ENCODE measurements at regions not wholly inside any gene's neighbourhood (a gene's known extent, or its start where the extent isn't known, plus 50 kb on each side); places are given as distances from the start of the nearest gene placed in this dataset.
"Not testable (repeated sequence)": the region's sequence is repeated elsewhere in the genome, so short reads cannot be mapped to it uniquely, and the experiment has no call there.

- no peak for DNase-seq (ENCODE audit: low read depth in 4 of 4, low spot score in 3 of 4)
Observed at GRCh38 chr22:45061332-45061731, 51.5 kb upstream of the PHF21B start.

- no peak for DNase-seq (ENCODE audit: low read depth in 4 of 4, low spot score in 3 of 4)
Observed at GRCh38 chr22:45064313-45065278, 54.8 kb upstream of the PHF21B start.

- no peak for DNase-seq (ENCODE audit: low read depth in 4 of 4, low spot score in 3 of 4)
Observed at GRCh38 chr22:45065726-45066125, 55.9 kb upstream of the PHF21B start.

DNA sequence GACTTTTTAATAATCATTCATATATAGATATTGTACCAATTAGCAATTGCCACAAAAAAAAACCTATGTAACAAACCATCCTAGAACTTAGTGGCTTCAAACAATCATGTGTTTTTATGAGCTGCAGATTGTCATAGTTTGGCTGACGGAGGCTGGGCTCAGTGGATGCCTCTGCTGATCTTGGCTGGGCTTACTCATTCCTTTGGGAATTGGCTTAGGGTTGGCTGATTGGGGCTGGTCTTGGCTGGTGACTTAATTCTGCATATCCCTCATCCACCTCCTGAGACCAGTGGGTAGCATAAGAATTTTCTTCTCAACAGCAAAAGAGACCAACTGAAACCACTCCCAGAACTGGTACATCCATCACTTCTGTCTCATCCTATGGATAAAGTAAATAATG lies 57.9 kb upstream of the PHF21B start:
- DNase-seq (ENCODE audit: low read depth in 4 of 4, low spot score in 3 of 4) = no peak

DNA sequence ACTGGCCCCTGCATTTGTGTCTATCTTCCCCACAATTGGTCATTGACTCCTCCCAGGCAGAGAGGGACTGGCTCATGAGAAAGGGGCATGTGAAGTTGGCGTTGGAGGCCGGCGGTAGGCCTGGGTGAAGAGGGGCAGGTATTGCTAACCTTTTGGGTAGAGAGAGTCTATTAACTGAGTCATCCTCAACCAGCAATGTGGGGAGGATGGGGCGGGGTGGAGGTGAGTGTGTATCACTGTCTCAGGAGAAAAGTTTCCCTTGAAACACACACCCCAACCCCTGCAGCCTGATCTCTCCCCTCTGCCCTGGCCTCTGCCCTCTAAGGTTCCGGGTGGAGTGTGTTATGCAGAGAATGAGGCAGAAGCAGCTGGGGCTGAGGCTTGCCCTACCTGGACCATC lies 60.1 kb upstream of the PHF21B start:
- no peak for DNase-seq (ENCODE audit: low read depth in 4 of 4, low spot score in 3 of 4)

GRCh38 chr22:45071618-45072017 lies 61.8 kb upstream of the PHF21B start:
- no peak for DNase-seq (ENCODE audit: low read depth in 4 of 4, low spot score in 3 of 4)

DNA sequence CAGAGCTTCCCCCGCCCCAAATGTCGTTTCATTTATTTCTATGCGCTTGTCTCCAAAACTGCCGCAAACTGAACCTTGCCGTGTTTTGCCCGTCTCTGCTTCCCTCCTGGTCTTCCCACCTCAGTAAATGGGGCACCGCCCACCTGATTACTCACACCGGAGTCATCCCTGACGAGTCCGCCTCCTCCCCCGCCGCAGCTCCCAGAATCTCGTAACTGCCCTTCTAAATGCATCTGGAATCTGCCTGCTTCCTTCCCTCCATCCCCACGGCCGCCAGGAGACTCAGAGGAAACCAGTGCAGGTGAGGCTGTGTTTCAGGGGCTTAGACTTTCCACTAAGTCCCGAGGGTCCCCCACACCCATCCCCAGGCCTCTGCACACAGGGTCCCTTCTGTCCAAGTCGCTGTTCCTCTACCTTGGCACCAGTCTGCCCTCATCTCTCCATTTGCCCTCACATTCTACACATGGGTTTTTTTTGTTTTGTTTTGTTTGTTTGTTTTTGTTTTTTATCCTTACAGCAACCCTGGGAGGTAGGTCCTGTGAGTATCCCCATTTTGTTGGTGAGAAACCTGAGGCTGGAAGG lies 62.6 kb upstream of the PHF21B start:
- DNase-seq (ENCODE audit: low read depth in 4 of 4, low spot score in 3 of 4) = no peak

DNA sequence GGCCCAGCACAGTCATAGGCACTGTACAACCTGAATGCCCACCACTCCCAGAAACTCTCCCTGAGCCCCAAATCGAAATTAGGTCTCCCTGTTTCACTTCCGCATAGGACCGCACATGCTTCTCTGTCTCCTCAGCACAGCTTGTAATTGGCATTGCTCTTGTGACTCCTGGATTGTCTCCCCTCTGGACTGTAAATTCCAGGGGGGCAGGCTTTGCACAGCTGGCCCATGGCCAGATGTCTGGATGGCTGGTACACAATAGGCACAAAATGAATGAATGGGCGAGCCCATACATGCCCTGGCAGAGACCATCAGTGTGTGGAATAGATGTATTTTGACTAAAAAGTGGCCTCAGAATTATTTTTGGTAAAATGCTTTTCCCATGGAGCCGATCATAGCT lies 63.3 kb upstream of the PHF21B start:
- DNase-seq (ENCODE audit: low read depth in 4 of 4, low spot score in 3 of 4) = no peak

DNA sequence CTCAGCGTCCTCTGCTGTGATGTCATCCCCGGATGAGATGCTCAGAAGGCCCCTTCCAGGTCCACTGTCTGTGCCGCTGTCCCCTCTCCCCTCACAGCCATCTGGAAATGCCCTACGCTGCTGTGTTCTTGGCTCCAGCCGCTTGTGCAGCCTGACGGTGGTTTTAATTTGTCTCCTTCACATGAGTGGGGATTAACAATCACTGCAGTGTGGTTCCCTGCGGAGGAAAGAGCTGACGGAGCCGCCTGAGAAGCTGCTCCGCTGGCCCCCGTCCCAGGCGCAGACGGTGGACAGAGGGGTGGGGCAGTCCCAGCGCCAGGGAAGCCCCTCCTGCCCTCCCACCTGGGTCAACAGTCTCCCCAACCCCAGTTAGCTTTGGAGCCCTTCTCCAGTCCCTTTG lies 67.5 kb upstream of the PHF21B start:
- no peak for DNase-seq (ENCODE audit: low read depth in 4 of 4, low spot score in 3 of 4)

DNA sequence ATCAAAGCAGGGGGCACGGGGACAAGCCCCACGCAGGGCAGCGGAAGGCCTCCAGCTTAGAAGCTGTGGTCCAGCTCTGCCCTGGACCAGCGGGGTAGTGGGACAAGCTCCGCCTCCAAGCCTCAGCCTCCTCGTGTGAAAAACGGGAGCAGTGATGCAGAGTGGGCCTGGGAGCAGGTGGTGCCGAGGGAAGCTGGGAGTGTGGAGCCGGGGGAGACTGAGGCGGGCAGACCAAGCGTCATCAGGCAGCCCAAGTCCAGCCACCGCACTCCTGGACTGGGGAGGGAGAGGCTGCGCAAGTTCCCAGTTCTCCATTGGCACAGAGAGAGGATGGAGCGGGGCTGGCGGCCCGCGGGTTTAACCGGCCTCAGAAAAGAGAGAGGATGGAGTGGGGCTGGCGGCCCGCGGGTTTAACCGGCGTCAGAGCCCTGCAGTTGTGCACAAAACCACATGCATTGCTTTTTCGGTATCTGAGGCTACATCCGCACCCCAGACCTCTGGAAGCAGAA lies 68.1 kb upstream of the PHF21B start:
- DNase-seq (ENCODE audit: low read depth in 4 of 4, low spot score in 3 of 4) = no peak

GRCh38 chr22:45082795-45083194 lies 73.0 kb upstream of the PHF21B start:
- no peak for DNase-seq (ENCODE audit: low read depth in 4 of 4, low spot score in 3 of 4)

DNA sequence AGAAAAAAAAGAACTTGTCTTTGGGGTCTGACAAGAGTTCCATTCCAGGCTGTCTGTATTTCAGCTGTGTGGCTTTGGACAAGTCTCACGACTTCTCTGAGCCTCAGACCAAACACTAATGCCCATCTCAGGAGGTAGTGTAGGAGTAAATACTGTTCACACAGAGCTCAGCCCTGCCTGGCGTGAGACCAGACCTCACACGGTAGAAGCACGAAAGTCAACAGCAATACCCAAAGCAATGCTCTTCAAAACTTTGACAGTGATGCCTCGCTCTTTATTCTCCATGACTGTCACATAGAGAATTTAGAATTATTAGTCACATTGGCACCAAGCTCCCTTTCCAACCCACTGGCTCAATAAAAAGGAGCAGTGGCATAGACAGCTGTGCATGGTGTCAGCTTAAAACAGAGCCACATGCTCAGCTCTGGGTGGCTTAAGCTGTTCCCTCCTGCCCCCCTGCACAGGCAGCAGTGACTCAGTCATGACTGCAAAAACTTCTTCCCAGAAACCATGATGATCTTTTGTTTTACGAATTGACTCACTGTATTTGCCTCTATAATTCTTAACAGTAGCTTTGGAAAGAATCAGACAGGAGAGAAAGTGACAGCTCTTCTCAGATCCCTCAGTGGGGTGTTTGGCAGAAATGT lies 74.0 kb upstream of the PHF21B start:
- DNase-seq (ENCODE audit: low read depth in 4 of 4, low spot score in 3 of 4) = no peak

DNA sequence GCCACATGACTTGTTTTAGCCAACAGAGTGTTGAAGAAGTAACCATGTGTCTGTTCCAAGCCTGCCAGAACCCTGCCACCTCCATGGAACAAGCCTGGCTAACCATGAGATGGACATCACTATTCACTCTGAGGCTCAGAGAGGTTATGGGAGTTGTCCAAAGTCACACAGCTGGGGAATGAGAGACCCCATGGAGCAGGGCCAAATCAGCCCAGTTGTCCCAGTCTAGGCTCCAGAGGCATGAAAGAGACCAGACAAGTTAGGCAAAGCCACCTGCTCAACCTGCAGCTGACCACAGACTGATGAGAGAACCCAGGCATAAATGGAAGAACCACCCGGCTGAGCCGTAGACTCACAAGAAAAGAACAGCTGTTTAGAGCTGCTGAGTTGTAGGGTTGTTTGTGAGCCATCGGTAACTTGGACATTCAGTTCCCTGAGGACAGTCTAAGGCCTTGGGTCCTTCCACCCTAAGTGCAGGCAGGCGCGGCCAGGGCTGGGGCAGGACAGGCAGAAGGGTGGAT lies 74.7 kb upstream of the PHF21B start:
- DNase-seq (ENCODE audit: low read depth in 4 of 4, low spot score in 3 of 4) = no peak

GRCh38 chr22:45087802-45088201 lies 75.9 kb upstream of the NUP50 start:
- DNase-seq (ENCODE audit: low read depth in 4 of 4, low spot score in 3 of 4) = no peak

DNA sequence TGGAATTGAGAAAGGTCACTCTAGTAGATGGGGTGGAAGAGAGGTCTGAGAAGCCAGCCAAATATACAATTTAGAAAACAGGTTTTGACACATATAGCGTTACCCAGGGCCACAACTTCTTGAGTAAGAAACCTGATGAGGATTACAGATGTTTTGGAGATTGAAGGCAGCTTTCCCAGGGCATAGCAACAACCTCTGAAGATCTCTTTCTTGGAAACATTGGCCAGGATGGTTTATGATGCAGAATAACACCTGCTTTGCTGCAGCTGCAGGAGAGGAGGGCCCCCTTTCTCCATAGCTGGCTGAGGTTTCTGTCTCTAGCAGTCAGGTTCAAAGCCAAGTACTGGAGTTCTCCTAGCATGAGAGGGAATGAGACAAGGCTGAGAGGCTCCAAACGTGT lies 75.1 kb upstream of the NUP50 start:
- peak in 1 of 4 donors; percentile 6 for DNase-seq (ENCODE audit: low read depth in 4 of 4, low spot score in 3 of 4)

GRCh38 chr22:45090497-45090910 lies 73.2 kb upstream of the NUP50 start:
- DNase-seq (ENCODE audit: low read depth in 4 of 4, low spot score in 3 of 4) = peak in 2 of 4 donors; percentile 14 to 37

DNA sequence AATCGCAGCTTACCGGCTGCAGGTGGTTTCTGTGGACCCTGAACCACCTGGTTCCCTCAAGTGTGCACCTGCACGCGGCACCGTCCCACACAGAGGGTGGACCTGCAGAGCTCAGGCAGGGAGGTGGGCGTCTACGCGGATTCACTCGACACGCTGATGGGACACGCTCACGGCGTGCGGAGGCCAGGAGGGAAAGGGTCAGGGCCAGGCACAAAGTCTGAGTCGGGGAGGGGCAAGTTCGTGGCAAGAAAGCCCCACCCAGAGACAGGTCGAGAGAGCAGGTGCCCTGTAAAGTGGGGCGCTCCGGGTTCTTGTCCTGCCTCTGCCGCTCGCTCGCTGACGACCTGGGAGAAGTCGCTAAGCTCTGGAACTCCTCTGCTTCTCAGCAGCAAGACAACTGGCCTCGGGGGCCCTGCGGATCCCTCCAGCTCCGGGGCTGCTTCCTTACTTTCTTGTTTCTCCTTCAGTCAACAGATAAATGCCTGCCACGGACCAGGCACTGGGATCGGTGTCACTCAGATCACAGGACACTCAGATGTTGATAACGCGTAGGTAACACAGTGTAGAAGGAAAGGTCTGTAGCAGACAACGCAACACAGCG lies 72.4 kb upstream of the NUP50 start:
- no peak for DNase-seq (ENCODE audit: low read depth in 4 of 4, low spot score in 3 of 4)

GRCh38 chr22:45091875-45092274 lies 71.8 kb upstream of the NUP50 start:
- not testable (repeated sequence) for DNase-seq (ENCODE audit: low read depth in 4 of 4, low spot score in 3 of 4)

- DNase-seq (ENCODE audit: low read depth in 4 of 4, low spot score in 3 of 4) = no peak
Observed at GRCh38 chr22:45092644-45093043, 71.1 kb upstream of the NUP50 start.

GRCh38 chr22:45093609-45094008 lies 70.1 kb upstream of the NUP50 start:
- no peak for DNase-seq (ENCODE audit: low read depth in 4 of 4, low spot score in 3 of 4)
